ENCODE measurements at regions not wholly inside any gene's neighbourhood (a gene's known extent, or its start where the extent isn't known, plus 50 kb on each side); places are given as distances from the start of the nearest gene placed in this dataset.
"Not testable (repeated sequence)": the region's sequence is repeated elsewhere in the genome, so short reads cannot be mapped to it uniquely, and the experiment has no call there.

DNA sequence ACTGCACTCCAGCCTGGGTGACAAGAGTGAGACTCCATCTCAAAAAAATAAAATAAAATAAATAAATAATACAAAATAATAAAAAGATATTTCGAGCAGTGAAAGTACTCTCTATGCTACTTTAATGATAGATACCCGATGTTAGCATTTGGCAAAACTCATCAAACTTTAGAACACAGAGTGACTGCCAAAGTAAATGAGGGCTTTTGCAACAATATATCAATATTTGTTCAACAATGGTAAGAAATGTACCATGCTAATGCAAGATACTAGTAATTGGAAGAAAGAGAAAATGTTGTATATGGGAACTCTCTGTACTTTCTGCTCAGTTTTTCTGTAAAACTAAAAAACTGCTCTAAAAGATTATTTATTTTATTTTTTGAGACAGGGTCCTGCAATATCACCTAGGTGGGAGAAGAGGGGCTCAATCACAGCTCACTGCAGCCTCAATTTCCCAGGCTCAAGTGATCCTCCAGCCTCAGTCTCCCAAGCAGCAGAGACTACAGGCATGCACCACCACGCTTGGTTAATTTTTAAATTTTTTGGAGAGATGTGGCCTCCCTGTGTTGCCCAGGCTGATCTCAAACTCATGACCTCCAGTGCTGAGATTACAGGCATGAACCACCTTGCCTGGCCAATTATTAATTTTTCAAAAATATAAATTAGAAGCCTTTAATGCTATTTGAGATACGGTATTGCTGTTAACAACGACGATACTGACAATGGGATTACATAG lies 650.5 kb upstream of the NR2F2 start:
- no peak for DNase-seq
- Histone ChIP-seq H3K4me3 (no peak overlapping the region), H3K27me3 (no peaks in the 10 kb centered on the region), H3K36me3 (no peaks in the 10 kb centered on the region), H3K9me3 (no peaks in the 10 kb centered on the region)

DNA sequence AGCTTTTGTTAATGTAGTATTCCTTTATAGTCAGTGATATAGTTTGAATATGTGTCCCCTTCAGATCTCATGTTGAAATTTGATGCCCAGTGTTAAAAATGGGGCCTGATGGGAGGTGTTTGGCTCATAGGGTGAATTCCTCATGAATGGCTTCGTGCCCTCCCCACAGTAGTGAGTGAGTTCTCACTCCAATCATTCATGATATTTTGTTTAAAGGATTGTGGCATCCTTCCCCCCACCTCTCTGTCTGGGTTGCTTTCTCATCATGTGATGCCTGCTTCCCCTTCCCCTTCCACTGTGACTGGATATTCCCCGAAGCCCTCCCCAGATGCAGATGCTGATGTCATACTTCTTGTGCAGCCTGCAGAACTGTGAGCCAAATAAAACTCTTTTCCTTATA lies 649.8 kb upstream of the NR2F2 start:
- Histone ChIP-seq H3K4me3 (no peak overlapping the region), H3K36me3 (no peaks in the 10 kb centered on the region), H3K27me3 (no peaks in the 10 kb centered on the region), H3K9me3 (peaks cover under 1% of the 10 kb centered on the region)
- no peak for DNase-seq

- Histone ChIP-seq H3K27me3 (no peaks in the 10 kb centered on the region), H3K36me3 (no peaks in the 10 kb centered on the region), H3K9me3 (peaks cover 5% of the 10 kb centered on the region), H3K4me3 (no peak overlapping the region)
- DNase-seq = no peak
Observed at GRCh38 chr15:95681836-95682544, 648.5 kb upstream of the NR2F2 start.

- no peak for DNase-seq
- Histone ChIP-seq H3K27me3 (no peaks in the 10 kb centered on the region), H3K36me3 (no peaks in the 10 kb centered on the region), H3K9me3 (peaks cover 5% of the 10 kb centered on the region), H3K4me3 (no peak overlapping the region)
Observed at GRCh38 chr15:95684126-95684525, 646.4 kb upstream of the NR2F2 start.

- no peaks in the 10 kb centered on the region for H3K36me3 ChIP-seq
- no peak overlapping the region for H3K4me3 ChIP-seq
- H3K9me3 ChIP-seq = peaks cover 5% of the 10 kb centered on the region
- peak; percentile 47 for DNase-seq
- H3K27me3 ChIP-seq = no peaks in the 10 kb centered on the region
Observed at GRCh38 chr15:95684693-95685115, 645.8 kb upstream of the NR2F2 start.

GRCh38 chr15:95687061-95687460 lies 643.4 kb upstream of the NR2F2 start:
- no peak overlapping the region for H3K4me3 ChIP-seq
- DNase-seq = no peak
- H3K9me3 ChIP-seq = peaks cover 5% of the 10 kb centered on the region
- no peaks in the 10 kb centered on the region for H3K36me3 ChIP-seq
- no peaks in the 10 kb centered on the region for H3K27me3 ChIP-seq

DNA sequence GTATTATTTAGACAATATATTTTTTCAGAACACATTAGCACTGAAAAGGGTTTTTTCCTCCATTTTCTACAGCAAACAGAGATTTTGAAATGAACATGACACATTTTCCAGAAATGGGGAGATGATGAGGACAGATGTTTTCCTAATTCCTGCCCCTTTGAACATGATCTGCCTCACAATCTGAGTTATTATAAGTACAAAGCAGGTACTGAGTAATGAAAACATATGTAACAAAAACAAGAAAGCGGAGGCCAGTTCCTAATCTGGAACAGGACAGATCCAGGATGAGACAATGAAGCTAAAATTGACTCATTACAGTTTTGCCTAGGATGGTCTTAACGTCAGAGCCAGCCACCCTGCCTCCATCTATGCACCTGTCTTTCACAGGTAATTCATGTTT lies 642.8 kb upstream of the NR2F2 start:
- no peaks in the 10 kb centered on the region for H3K27me3 ChIP-seq
- no peak for DNase-seq
- no peak overlapping the region for H3K4me3 ChIP-seq
- no peaks in the 10 kb centered on the region for H3K36me3 ChIP-seq
- H3K9me3 ChIP-seq = peaks cover 6% of the 10 kb centered on the region

DNA sequence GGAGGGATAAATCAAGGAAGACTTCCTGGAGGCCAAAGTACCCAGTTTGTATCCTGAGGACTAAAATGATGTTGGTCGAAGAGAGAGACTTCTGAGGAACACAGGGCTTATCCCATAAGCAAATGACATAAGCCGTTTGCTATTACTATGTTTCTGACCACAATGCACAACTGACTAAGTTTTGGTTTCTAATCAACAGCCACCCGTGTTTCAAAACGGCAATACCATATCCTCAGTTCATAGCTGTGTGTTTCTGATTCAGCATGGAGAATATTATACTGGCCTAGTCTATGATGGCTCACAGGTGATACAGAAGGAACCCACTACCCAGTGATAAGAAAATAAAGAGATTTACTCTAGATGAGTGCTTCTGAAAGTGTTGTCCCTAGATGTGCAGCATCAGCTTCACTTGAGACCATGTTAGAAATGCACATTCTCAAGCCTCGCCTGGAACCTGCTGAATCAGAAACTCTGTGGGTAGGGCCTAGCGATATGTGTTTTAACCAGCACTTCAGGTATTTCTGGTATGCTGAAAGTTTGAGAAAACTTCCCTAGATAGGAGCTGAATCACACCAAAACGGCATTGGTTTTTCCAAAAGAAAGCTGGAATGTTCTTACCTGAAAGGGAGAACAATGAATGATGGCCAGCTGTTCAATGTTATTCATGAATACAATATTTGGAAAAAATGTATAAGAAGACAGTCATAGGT lies 639.7 kb upstream of the NR2F2 start:
- no peaks in the 10 kb centered on the region for H3K36me3 ChIP-seq
- no peak overlapping the region for H3K4me3 ChIP-seq
- DNase-seq = no peak
- H3K27me3 ChIP-seq = no peaks in the 10 kb centered on the region
- H3K9me3 ChIP-seq = peaks cover 33% of the 10 kb centered on the region

GRCh38 chr15:95693917-95694316 lies 636.6 kb upstream of the NR2F2 start:
- Histone ChIP-seq H3K4me3 (no peak overlapping the region), H3K27me3 (no peaks in the 10 kb centered on the region), H3K36me3 (no peaks in the 10 kb centered on the region), H3K9me3 (peaks cover 29% of the 10 kb centered on the region)
- DNase-seq = no peak

DNA sequence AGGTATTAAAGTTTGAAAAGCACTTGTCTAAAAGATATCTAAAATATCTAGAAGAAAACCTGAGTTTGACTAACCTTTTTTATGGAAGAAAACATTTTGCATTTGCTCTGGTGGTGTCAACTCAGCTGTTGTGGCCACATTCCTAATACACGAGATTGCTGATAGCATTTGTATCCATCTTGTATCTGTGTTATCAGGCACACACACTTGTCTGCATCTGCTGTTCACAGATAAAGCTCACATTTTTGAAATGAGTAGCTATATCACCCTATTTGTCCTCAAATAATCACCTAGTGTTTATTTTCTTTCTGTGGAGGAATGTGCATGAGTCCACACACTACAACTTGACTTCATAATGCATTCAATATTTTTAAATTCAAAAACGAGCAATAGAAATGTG lies 632.3 kb upstream of the NR2F2 start:
- H3K27me3 ChIP-seq = no peaks in the 10 kb centered on the region
- peaks cover 40% of the 10 kb centered on the region for H3K9me3 ChIP-seq
- H3K36me3 ChIP-seq = no peaks in the 10 kb centered on the region
- H3K4me3 ChIP-seq = no peak overlapping the region
- no peak for DNase-seq

DNA sequence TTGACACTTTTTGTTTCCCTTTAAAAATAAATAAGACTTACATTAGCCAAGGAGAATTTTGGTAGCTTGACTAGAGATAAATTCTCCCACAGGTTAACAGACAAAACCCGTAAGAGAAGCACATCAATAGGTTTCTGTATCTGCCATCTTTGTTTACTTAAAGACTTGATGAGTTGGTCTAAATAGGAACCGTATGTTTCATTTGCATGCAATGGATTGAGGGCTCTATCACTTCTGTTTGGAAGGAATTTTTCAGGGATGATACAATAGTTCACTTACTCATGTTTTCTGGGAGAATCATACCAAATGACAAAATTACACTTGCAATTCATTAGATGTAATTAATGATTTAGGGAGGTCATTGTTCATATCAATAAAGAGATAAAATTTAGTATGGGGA lies 631.5 kb upstream of the NR2F2 start:
- H3K27me3 ChIP-seq = no peaks in the 10 kb centered on the region
- DNase-seq = no peak
- H3K4me3 ChIP-seq = no peak overlapping the region
- no peaks in the 10 kb centered on the region for H3K36me3 ChIP-seq
- H3K9me3 ChIP-seq = peaks cover 35% of the 10 kb centered on the region

GRCh38 chr15:95699578-95699977 lies 630.9 kb upstream of the NR2F2 start:
- Histone ChIP-seq H3K4me3 (no peak overlapping the region), H3K36me3 (no peaks in the 10 kb centered on the region), H3K9me3 (peaks cover 30% of the 10 kb centered on the region), H3K27me3 (no peaks in the 10 kb centered on the region)
- no peak for DNase-seq

DNA sequence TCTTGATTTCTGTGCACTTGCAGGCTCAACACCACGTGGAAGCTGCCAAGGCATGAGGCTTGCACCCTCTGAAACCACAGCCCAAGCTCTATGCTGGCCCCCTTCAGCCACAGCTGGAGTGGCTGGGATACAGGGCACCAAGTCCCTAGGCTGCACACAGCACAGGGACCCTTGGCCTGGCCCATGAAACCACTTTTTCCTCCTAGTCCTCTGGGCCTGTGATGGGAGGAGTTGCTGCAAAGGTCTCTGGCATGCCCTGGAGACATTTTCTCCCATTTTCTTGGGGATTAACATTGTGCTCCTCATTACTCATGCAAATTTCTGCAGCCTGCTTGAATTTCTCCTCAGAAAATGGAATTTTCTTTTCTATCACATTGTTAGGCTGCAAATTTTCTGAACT lies 629.8 kb upstream of the NR2F2 start:
- H3K9me3 ChIP-seq = peaks cover 22% of the 10 kb centered on the region

DNA sequence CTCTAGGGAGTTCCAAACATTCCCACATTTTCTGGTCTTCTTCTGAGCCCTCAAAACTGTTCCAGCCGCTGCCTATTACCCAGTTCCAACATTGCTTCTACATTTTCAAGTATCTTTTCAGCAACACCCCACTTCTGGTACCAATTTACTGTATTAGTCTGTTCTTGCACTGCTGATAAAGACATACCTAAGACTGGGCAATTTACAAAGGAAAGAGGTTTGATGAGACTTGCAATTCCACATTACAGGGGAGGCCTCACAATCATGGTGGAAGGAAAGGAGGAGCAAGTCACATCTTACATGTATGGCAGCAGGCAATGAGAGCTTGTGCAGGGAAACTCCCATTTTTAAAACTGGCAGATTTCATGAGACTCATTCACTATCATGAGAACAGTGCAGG lies 629.1 kb upstream of the NR2F2 start:
- Histone ChIP-seq H3K36me3 (no peaks in the 10 kb centered on the region), H3K27me3 (no peaks in the 10 kb centered on the region), H3K4me3 (no peak overlapping the region), H3K9me3 (peaks cover 22% of the 10 kb centered on the region)
- no peak for DNase-seq

More for the DNA sequence above, 629.8 kb upstream of the NR2F2 start:
- H3K36me3 ChIP-seq, H3K27me3 ChIP-seq, DNase-seq, H3K4me3 ChIP-seq: not testable (repeated sequence)

- no peak for DNase-seq
- H3K27me3 ChIP-seq = no peaks in the 10 kb centered on the region
- H3K36me3 ChIP-seq = no peaks in the 10 kb centered on the region
- H3K4me3 ChIP-seq = no peak overlapping the region
- H3K9me3 ChIP-seq = no peaks in the 10 kb centered on the region; the same call in 1 of the 2 replicates
Observed at GRCh38 chr15:95709959-95710695, 620.4 kb upstream of the NR2F2 start.

- Histone ChIP-seq H3K9me3 (no peaks in the 10 kb centered on the region; the same call in 1 of the 2 replicates), H3K36me3 (no peaks in the 10 kb centered on the region), H3K27me3 (no peaks in the 10 kb centered on the region), H3K4me3 (no peak overlapping the region)
- no peak for DNase-seq
Observed at GRCh38 chr15:95712785-95713184, 617.7 kb upstream of the NR2F2 start.

DNA sequence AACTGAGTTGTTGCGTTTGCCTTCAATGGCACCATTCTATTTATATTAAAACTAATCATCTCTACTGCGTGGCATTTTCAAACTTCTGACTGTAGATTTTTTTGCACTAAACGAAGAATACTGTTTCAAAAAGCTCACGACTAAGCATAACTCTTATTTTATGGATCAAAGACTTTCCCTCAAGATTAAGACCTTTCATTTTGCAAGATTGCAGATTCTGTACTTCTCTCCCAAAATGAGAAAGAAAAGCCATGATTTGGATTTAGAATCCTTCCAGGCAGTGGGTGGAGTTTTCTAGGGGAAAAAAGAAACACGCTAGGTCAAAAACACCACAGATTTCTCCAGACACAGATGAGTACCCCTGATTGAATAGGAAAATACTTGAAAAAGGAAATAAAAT lies 617.2 kb upstream of the NR2F2 start:
- Histone ChIP-seq H3K4me3 (no peak overlapping the region), H3K27me3 (no peaks in the 10 kb centered on the region), H3K9me3 (no peaks in the 10 kb centered on the region; the same call in 1 of the 2 replicates), H3K36me3 (no peaks in the 10 kb centered on the region)
- DNase-seq = no peak
